Keratinocyte (primary cell): ENCODE measurements at regions not wholly inside any gene's neighbourhood (a gene's known extent, or its start where the extent isn't known, plus 50 kb on each side); places are given as distances from the start of the nearest gene placed in this dataset.

Experiments
- DNase-seq: peaks from one replicate; pipeline ENCODE4 v3.0.0-alpha.2; 2011; ENCODE audit warnings: low read depth, missing footprints, low spot score
- FAIRE-seq: peaks from 2 replicates; lab custom pipeline; 2011; peaks lifted over from hg19 to GRCh38; lab: Jason Lieb, UNC
- H2AFZ ChIP-seq: 2 replicates; pipeline ENCODE4 v1.6.0; 2012; ENCODE audit warnings: low read length, control low read depth, inconsistent platforms; ENCODE audit not compliant: control insufficient read depth
- H3K27ac ChIP-seq: 2 replicates; pipeline ENCODE4 v1.5.1; 2011; ENCODE audit warnings: low read length; ENCODE audit not compliant: control insufficient read depth, insufficient read depth
- H3K27me3 ChIP-seq: 3 replicates; pipeline ENCODE4 v1.6.0; 2011; ENCODE audit warnings: low read length; ENCODE audit not compliant: control insufficient read depth, insufficient read depth; ENCODE audit errors: extremely low read depth
- H3K36me3 ChIP-seq, 2 experiments: 2 replicates in 1 of 2; 3 replicates in 1 of 2; pipeline ENCODE4 v1.5.1; 2011; ENCODE audit warnings: low read length in 2 of 2, mild to moderate bottlenecking in 1 of 2; ENCODE audit not compliant: control insufficient read depth in 2 of 2, insufficient read depth in 2 of 2; ENCODE audit errors: extremely low read depth in 1 of 2
- H3K4me1 ChIP-seq: 3 replicates; pipeline ENCODE4 v1.5.1; 2011; ENCODE audit warnings: low read length; ENCODE audit not compliant: control insufficient read depth, insufficient read depth; ENCODE audit errors: extremely low read depth
- H3K4me2 ChIP-seq: 3 replicates; pipeline ENCODE4 v1.6.0; 2011; ENCODE audit warnings: low read depth, low read length; ENCODE audit not compliant: control insufficient read depth, insufficient read depth; ENCODE audit errors: extremely low read depth
- H3K4me3 ChIP-seq, 3 experiments: fragments of 200-600 bp in 1 of 3; sonication (generic) in 1 of 3; 2 replicates in 2 of 3; 3 replicates in 1 of 3; pipeline ENCODE4 v1.5.1; 2011 to 2016; ENCODE audit warnings: low read length in 3 of 3, mild to moderate bottlenecking in 3 of 3, control low read depth in 2 of 3, inconsistent platforms in 1 of 3, low read depth in 1 of 3, mixed read lengths in 1 of 3, mixed run types in 1 of 3, moderate library complexity in 1 of 3; ENCODE audit not compliant: control insufficient read depth in 2 of 3, insufficient read depth in 2 of 3; ENCODE audit errors: extremely low read depth in 1 of 3
- H3K79me2 ChIP-seq: 2 replicates; pipeline ENCODE4 v1.6.0; 2012; ENCODE audit warnings: low read length; ENCODE audit not compliant: control insufficient read depth, insufficient read depth
- H3K9ac ChIP-seq: 3 replicates; pipeline ENCODE4 v1.6.0; 2011; ENCODE audit warnings: low read length; ENCODE audit not compliant: control insufficient read depth, insufficient read depth; ENCODE audit errors: extremely low read depth
- H3K9me1 ChIP-seq: 3 replicates; pipeline ENCODE4 v1.6.0; 2011; ENCODE audit warnings: low read length; ENCODE audit not compliant: control insufficient read depth, insufficient read depth; ENCODE audit errors: extremely low read depth
- H3K9me3 ChIP-seq: 2 replicates; pipeline ENCODE4 v1.5.1; 2012; ENCODE audit warnings: low read depth, low read length; ENCODE audit not compliant: control insufficient read depth
- H4K20me1 ChIP-seq: 3 replicates; pipeline ENCODE4 v1.6.0; 2011; ENCODE audit warnings: low read length; ENCODE audit not compliant: control insufficient read depth, insufficient read depth; ENCODE audit errors: extremely low read depth
- CTCF ChIP-seq, 3 experiments: IDR thresholded peaks in 1 of 3; conservative IDR thresholded peaks in 1 of 3; optimal IDR thresholded peaks in 1 of 3; 2 replicates in 2 of 3; 3 replicates in 1 of 3; pipeline versions ENCODE3 to v1.5.1; 2011; ENCODE audit warnings: low read length in 3 of 3, mild to moderate bottlenecking in 3 of 3, moderate library complexity in 2 of 3, control low read depth in 1 of 3, inconsistent platforms in 1 of 3; ENCODE audit not compliant: insufficient read depth in 2 of 3; ENCODE audit errors: extremely low read depth in 1 of 3
- EZH2 ChIP-seq: IDR thresholded peaks from one replicate; pipeline ENCODE4 v1.6.1; 2012; ENCODE audit warnings: inconsistent platforms, mild to moderate bottlenecking, low read length, moderate library complexity
- dilution Hi-C: fragments of 300-500 bp; cut with MboI; formaldehyde crosslinking; loops from one replicate; pipeline ENCODE4 v1.7.0; 2020; ENCODE audit warnings: low sequenced_read_pairs; ENCODE audit not compliant: extremely low pct_ligation_motif_present

GRCh38 chr11:90919332-90919731 is 696.5 kb upstream of the CHORDC1 start:
- Histone ChIP-seq H3K4me2 (no peak overlapping the region), H3K4me3 (no peak overlapping the region), H3K9ac (no peak overlapping the region), H3K9me1 (no peaks in the 10 kb centered on the region), H2AFZ (no peak overlapping the region), H4K20me1 (no peaks in the 10 kb centered on the region), H3K79me2 (no peaks in the 10 kb centered on the region), H3K27me3 (no peaks in the 10 kb centered on the region), H3K36me3 (no peaks in the 10 kb centered on the region), H3K27ac (no peak overlapping the region), H3K9me3 (no peaks in the 10 kb centered on the region), H3K4me1 (no peaks in the 10 kb centered on the region)
- DNase-seq (no peak), FAIRE-seq (no peak)
- TF ChIP-seq CTCF (optimal IDR thresholded peaks at IDR 0.05 in 1 of 3, IDR thresholded peaks at IDR 0.05 in 1 of 3, conservative IDR thresholded peaks at IDR 0.05 in 1 of 3; ENCODE audit: extremely low read depth in 1 of 3, insufficient read depth in 2 of 3, low read length in 3 of 3) (no peak), EZH2 (no peak)
- dilution Hi-C loops, result no loop called here

- H3K9ac ChIP-seq, result no peak overlapping the region
- TF ChIP-seq EZH2, result no peak
- no peak for TF ChIP-seq CTCF (optimal IDR thresholded peaks at IDR 0.05 in 1 of 3, IDR thresholded peaks at IDR 0.05 in 1 of 3, conservative IDR thresholded peaks at IDR 0.05 in 1 of 3; ENCODE audit: extremely low read depth in 1 of 3, insufficient read depth in 2 of 3, low read length in 3 of 3)
- H3K9me3 ChIP-seq, result no peaks in the 10 kb centered on the region
- H3K27ac ChIP-seq, result no peak overlapping the region
- no peaks in the 10 kb centered on the region for H3K27me3 ChIP-seq
- H3K4me3 ChIP-seq, result no peak overlapping the region
- no peak overlapping the region for H2AFZ ChIP-seq
- no peaks in the 10 kb centered on the region for H3K4me1 ChIP-seq
- FAIRE-seq (no peak), DNase-seq (no peak)
- no peaks in the 10 kb centered on the region for H3K79me2 ChIP-seq
- dilution Hi-C loops, result no loop called here
- no peak overlapping the region for H3K4me2 ChIP-seq
- H4K20me1 ChIP-seq, result no peaks in the 10 kb centered on the region
- no peaks in the 10 kb centered on the region for H3K36me3 ChIP-seq
- H3K9me1 ChIP-seq, result no peaks in the 10 kb centered on the region
Observed at GRCh38 chr11:90916706-90917105, 693.9 kb upstream of the CHORDC1 start.
